ENCODE measurements at regions not wholly inside any gene's neighbourhood (a gene's known extent, or its start where the extent isn't known, plus 50 kb on each side); places are given as distances from the start of the nearest gene placed in this dataset.

DNA sequence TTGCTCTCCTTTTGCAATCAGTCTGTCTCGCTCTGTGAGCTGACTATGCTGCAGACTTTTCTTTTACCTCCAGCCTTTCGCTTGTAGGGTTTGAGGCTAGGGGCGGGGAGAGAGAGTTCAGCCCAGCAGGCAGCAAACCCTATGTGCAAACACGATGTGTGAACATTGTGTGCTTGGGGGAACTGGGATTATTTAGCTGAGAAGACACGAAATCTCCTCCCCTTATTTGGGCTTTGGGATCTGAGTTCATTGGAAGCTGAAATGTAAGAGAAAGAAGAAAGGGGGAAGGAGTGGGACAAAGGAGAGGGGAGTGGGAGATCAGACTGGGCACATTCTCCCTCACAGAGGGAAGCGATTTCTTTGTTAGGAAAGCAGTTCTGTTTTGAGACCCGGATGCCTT, 189.6 kb upstream of the TNP1 start:
- DNase-seq: no peak

DNA sequence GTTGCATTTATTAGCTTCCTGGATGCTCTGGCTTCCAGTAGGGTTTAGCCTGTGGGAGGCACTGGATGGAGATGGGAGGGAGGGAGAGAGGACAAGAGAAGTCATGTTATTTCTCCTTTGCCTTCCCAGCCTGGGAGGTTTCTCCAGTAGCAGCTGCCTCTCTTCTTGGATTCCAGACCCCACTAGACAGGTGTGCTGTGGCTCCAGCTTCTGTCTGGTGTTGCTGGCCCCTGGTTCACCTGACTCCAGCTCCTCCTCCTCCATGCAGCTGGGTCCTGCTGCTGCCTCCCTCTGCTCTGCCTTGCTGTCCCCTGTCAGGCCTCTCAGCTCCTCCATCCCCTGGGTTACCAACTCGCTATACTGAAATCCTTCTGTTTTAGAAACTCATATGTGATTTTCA, 188.9 kb upstream of the TNP1 start:
- no peak for DNase-seq

DNA sequence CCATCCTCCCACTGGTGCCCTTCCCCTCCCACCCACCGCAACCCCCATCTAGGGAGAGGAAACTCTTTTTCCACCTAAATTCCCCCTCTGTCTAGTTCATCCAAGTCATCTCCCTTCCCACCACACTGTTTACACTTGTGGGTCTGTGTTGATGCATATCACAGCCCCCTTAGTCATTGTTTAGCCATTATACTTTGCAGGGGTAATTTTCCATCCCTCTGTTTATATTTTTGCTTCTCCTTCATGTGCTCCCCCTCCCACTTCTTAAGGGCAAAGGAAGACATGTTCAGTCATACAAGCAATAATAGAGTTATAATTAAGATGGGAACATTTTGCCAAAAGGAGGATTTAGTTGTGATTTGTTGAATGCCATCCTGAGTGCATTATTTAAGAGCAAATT, 187.8 kb upstream of the TNP1 start:
- no peak for DNase-seq

- DNase-seq: no peak
Observed at GRCh38 chr2:217047209-217047608, 187.3 kb upstream of the TNP1 start.

DNA sequence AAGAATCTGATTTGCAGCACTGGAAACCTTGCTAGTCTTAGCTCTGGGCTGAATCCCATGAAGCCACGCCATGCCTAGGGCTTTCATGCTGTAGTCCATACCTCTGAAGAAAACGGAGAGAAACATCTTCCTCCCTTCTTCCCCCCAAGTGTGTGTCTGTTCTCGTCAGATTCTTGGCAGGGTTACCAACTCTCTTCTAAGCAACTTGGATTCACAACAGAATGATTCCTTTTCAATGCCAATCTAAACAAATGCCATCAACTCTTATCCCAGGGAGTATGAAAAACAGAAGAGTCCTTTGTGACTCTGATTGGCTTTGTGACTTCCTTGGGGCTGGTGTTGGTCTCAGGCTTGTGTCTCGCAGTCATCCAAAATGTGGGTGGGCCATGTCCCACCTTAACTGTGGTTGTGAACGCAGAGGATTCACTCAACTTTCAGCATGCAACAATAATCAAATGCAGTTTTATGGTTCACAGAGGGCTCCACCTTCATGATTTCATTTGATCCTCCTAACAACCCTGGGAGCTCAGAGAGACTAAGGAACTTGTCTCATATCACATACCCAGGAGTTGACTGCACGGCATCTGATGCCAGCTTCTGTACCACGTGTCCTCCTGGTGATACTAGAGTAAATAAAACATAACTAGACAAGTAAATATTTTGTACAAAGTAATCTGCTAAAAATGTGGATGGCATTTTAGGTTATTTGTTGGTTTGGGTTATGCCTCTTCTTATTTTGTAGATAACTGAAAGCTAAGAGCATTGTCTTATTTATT, 186.0 kb upstream of the TNP1 start:
- no peak for DNase-seq

GRCh38 chr2:217040099-217040498, 180.2 kb upstream of the TNP1 start:
- no peak for DNase-seq

GRCh38 chr2:217038001-217038400, 178.1 kb upstream of the TNP1 start:
- DNase-seq: no peak

DNA sequence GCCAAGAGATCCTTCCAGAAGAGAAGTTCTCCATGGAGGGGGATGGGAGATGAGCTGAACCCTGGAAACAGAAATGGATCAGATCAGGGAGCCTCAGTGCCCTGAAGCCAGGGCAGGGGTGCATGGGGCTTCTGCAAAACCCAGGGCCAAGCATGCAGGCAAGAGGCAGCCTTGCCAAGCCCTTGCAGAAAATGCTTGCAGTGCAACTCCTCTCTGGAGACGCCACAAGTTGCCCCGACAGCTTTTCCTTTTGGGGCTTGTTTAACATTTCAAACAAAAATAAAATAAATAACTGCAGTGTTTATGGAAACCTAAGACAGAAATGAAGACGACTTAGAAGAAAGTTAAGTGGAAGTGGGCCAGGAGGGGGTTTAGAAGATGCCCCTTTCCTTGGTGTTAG, 177.5 kb upstream of the TNP1 start:
- no peak for DNase-seq

DNA sequence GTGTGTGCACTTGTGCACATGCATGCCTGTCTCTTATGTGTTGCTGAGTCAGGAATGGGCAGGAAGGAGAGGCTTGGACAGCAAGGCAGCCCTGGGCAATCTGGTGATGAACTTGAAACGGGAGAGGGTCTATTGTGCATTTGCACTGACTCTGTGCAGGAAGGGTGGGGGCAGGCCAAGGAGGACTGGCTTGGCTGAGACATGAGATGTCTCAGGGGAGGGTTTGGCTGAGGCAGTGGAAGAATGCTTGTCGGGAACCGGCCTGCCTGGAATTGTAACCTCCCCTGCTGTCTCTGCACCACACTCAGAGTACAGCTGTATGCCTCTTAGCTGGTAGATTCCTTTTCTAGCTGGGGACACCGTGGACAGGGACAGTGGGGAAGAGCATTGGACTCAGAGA, 176.1 kb upstream of the TNP1 start:
- DNase-seq: no peak

DNA sequence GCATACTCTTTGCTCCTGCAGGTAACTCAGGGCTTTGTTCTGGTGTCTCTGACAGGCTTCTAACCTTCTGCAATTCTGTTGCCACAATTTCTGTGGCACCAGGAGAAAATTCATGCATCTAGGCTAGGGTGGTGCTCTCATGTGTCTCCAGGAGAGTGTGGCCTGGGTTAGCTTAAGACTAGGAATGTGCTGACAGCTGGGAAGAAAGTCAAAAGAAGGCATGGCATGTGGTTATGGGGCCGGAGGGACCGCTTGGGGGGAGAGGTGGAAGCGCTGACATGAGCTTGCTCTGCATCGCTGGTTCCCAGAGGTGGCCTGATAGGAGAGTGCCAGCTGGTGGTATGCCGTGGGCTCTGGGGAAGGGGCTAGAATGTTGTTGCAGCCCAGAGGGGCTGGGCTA, 173.3 kb upstream of the TNP1 start:
- no peak for DNase-seq

DNA sequence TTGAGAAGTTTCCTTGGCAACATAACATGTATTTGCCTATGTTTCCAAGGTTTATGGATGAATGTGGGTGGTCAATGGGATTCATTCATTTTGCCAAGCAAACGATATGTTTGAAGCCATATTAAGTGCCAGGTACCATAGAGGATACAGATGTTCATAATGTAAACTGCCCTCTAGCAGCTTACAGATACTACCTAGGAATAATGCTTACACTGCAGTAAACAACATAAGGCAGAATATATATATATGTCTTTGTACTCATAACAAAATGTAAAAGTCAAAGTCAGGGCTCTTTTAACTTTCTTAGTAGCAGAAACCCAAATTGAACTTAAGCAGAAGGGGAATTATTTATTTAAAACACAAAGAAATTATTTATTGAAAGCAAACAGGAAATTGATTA, 171.6 kb upstream of the TNP1 start:
- no peak for DNase-seq

- DNase-seq: no peak
Observed at GRCh38 chr2:217030081-217030480, 170.2 kb upstream of the TNP1 start.

GRCh38 chr2:217028128-217028527, 168.3 kb upstream of the TNP1 start:
- no peak for DNase-seq

GRCh38 chr2:217027414-217027813, 167.6 kb upstream of the TNP1 start:
- no peak for DNase-seq

DNA sequence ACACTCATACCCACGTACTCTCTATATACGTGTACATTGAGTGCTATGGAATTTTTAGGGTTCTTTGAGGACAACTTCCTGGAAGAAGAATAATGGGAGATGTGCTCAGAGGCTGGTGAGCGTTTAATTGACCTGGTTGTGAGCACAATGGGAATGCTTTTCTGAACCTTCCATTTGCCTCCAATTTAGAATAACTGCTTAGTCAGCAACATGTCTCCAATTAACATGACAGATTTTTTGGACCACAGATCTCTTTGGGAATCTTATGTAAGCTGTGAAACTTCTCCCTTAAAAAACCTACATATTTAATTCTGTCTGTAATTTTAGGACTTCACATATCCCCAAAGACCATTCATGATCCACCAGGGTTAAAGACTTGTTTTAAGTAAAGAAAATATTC, 166.7 kb upstream of the TNP1 start:
- no peak for DNase-seq

- DNase-seq: no peak
Observed at GRCh38 chr2:217026161-217026560, 166.3 kb upstream of the TNP1 start.

GRCh38 chr2:217023611-217024010, 163.7 kb upstream of the TNP1 start:
- DNase-seq: no peak

DNA sequence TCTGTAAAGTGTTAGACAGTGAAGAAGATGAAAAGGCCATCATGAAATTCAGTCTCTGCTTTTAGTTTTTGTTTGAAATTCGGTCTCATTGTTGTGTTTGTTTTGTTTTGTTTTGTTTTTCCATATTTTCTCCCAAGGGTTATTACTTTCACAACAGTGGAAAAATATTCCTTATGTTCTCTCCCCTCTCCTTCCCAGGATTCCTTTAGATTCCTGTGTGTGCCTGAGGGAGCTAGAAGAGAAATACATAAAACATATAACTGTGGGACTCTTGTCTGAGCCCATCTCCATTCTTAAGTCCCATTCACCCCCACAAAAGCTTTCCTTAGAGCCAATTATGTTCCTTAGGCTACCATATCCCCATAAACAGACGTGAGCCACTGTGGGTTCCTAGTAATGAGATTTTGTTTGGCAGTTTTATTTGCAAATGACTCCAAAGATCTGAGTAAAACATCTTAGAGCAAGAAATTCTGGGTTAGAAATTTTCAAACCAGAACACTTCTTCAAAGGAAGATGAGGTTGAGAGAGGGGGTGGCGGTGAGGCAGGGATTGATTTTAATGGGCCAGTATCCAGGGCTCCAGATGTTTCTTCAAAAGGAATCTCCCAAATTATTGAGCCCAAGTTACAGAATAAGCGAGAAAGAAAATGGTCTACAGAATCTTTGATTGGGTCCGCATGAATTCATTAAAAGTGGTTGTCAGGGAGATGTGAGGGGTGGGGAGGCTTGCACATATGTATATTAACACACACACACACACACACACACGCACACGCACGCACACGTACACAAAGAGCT, 157.8 kb upstream of the TNP1 start:
- no peak for DNase-seq

GRCh38 chr2:217016796-217017419, 157.0 kb upstream of the TNP1 start:
- DNase-seq: no peak

- no peak for DNase-seq
Observed at GRCh38 chr2:217014328-217015105, 154.7 kb upstream of the TNP1 start.

- DNase-seq: no peak
Observed at GRCh38 chr2:217013926-217014325, 154.1 kb upstream of the TNP1 start.

- DNase-seq: no peak
Observed at GRCh38 chr2:217011576-217011975, 151.7 kb upstream of the TNP1 start.

- DNase-seq: no peak
Observed at GRCh38 chr2:217010173-217010572, 150.3 kb upstream of the TNP1 start.
